ENCODE measurements at regions not wholly inside any gene's neighbourhood (a gene's known extent, or its start where the extent isn't known, plus 50 kb on each side); places are given as distances from the start of the nearest gene placed in this dataset.

GRCh38 chr10:28375399-28376354, 72.8 kb upstream of the MPP7 start:
- TF ChIP-seq, protein P1, sequence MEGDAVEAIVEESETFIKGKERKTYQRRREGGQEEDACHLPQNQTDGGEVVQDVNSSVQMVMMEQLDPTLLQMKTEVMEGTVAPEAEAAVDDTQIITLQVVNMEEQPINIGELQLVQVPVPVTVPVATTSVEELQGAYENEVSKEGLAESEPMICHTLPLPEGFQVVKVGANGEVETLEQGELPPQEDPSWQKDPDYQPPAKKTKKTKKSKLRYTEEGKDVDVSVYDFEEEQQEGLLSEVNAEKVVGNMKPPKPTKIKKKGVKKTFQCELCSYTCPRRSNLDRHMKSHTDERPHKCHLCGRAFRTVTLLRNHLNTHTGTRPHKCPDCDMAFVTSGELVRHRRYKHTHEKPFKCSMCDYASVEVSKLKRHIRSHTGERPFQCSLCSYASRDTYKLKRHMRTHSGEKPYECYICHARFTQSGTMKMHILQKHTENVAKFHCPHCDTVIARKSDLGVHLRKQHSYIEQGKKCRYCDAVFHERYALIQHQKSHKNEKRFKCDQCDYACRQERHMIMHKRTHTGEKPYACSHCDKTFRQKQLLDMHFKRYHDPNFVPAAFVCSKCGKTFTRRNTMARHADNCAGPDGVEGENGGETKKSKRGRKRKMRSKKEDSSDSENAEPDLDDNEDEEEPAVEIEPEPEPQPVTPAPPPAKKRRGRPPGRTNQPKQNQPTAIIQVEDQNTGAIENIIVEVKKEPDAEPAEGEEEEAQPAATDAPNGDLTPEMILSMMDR (IDR thresholded peaks at IDR 0.05) = no peak
- no peak for TF ChIP-seq POLR2A (IDR thresholded peaks at IDR 0.05)
- no peak for TF ChIP-seq POLR2AphosphoS5 (IDR thresholded peaks at IDR 0.05)
